GM12878 (cell line): ENCODE measurements at regions not wholly inside any gene's neighbourhood (a gene's known extent, or its start where the extent isn't known, plus 50 kb on each side); places are given as distances from the start of the nearest gene placed in this dataset.

ENCODE experiments used
- ATAC-seq: fragments of 200-7000 bp; cut with Tn5 transposase; 3 replicates; pipeline ENCODE4 v1.9.1; 2020; ENCODE audit warnings: mild to moderate bottlenecking, moderate library complexity
- BruUV-seq: library from RNA; stranded (reverse); fragments of 400-500 nt; replicated peaks from 2 replicates; lab custom pipeline; 2021; lab: Mats Ljungman, UMichigan
- CTCF ChIA-PET: fragments of 300-600 bp; sonication (Branson Sonifier 250); formaldehyde crosslinking; extraction: SDS; loops from one replicate; lab custom pipeline; 2021; ENCODE audit warnings: inconsistent platforms; lab: Yijun Ruan, JAX
- POLR2A ChIA-PET: fragments of 350-600 bp; formaldehyde crosslinking; extraction: SDS; loops from one replicate; lab custom pipeline; 2021; ENCODE audit warnings: inconsistent platforms; lab: Charles Lee
- RAD21 ChIA-PET: fragments of 300-600 bp; sonication (Branson Sonifier 250); formaldehyde crosslinking; loops from one replicate; lab custom pipeline; 2023; ENCODE audit warnings: antibody characterized with exemption; ENCODE audit not compliant: unreplicated experiment; lab: Charles Lee
- SMC1A ChIA-PET: fragments of 300-600 bp; sonication (Branson Sonifier 250); formaldehyde crosslinking; loops from one replicate; lab custom pipeline; 2023; ENCODE audit not compliant: unreplicated experiment, uncharacterized antibody; lab: Charles Lee
- DNase-seq: peaks from one replicate; pipeline ENCODE4 v3.0.0-alpha.2; 2011; ENCODE audit warnings: low read depth, low spot score
- FAIRE-seq: peaks from 3 replicates; lab custom pipeline; 2011; peaks lifted over from hg19 to GRCh38; lab: Jason Lieb, UNC
- H2AFZ ChIP-seq: 2 replicates; pipeline ENCODE4 v1.6.0; 2011; ENCODE audit warnings: low read depth, low read length, control low read depth; ENCODE audit not compliant: control insufficient read depth
- H3K27ac ChIP-seq: 2 replicates; pipeline ENCODE4 v1.5.1; 2011; ENCODE audit warnings: control low read depth; ENCODE audit not compliant: control insufficient read depth, insufficient read depth
- H3K27me3 ChIP-seq, 2 experiments: replicated peaks in 1 of 2; 2 replicates each; pipeline versions ENCODE4 v1.6.0 to v1.6.1; 2011; ENCODE audit warnings: low read length in 1 of 2; ENCODE audit not compliant: control insufficient read depth in 2 of 2, insufficient read depth in 2 of 2
- H3K36me3 ChIP-seq, 2 experiments: 2 replicates each; pipeline ENCODE4 v1.5.1; 2011; ENCODE audit warnings: low read length in 1 of 2; ENCODE audit not compliant: control insufficient read depth in 2 of 2, insufficient read depth in 2 of 2
- H3K4me1 ChIP-seq: 2 replicates; pipeline ENCODE4 v1.6.1; 2011; ENCODE audit warnings: mild to moderate bottlenecking, low read length, moderate library complexity, mixed read lengths; ENCODE audit not compliant: control insufficient read depth, insufficient read depth
- H3K4me2 ChIP-seq: 2 replicates; pipeline ENCODE4 v1.6.0; 2011; ENCODE audit warnings: control low read depth; ENCODE audit not compliant: control insufficient read depth, insufficient read depth
- H3K4me3 ChIP-seq: fragments of 200-600 bp; sonication (generic); 2 replicates; pipeline ENCODE4 v1.5.1; 2016
- H3K79me2 ChIP-seq: 2 replicates; pipeline ENCODE4 v1.6.0; 2011; ENCODE audit warnings: low read length; ENCODE audit not compliant: control insufficient read depth, insufficient read depth
- H3K9ac ChIP-seq: 2 replicates; pipeline ENCODE4 v1.8.0; 2011; ENCODE audit warnings: low read length, control low read depth, mixed read lengths; ENCODE audit not compliant: control insufficient read depth, insufficient read depth
- H3K9me3 ChIP-seq: replicated peaks from 3 replicates; pipeline ENCODE4 v1.5.1; 2011; ENCODE audit warnings: mild to moderate bottlenecking, low read length; ENCODE audit not compliant: control insufficient read depth, insufficient read depth
- H4K20me1 ChIP-seq: 2 replicates; pipeline ENCODE4 v1.6.0; 2011; ENCODE audit not compliant: control insufficient read depth, insufficient read depth
- BHLHE40 ChIP-seq, 2 experiments: fragments of 450-650 bp in 1 of 2; IDR thresholded peaks; 2 replicates each; pipeline ENCODE4 v1.6.1; 2011 to 2017; ENCODE audit warnings: low read depth in 2 of 2, borderline replicate concordance in 1 of 2, improper control_type of control experiment in 1 of 2, low read length in 1 of 2, mild to moderate bottlenecking in 1 of 2
- CEBPB ChIP-seq, 2 experiments: fragments of 150-350 bp in 1 of 2; IDR thresholded peaks; 2 replicates each; pipeline ENCODE4 v1.6.1; 2012 to 2014; ENCODE audit warnings: low read depth in 2 of 2, low read length in 2 of 2, borderline replicate concordance in 1 of 2, inconsistent platforms in 1 of 2
- CHD2 ChIP-seq: IDR thresholded peaks from 2 replicates; pipeline ENCODE4 v1.6.1; 2011; ENCODE audit warnings: low read depth, low read length, improper control_type of control experiment, borderline replicate concordance
- HDGF ChIP-seq: fragments of 450-650 bp; IDR thresholded peaks from 2 replicates; pipeline ENCODE4 v1.6.1; 2016; ENCODE audit warnings: antibody characterized with exemption
- KAT2A ChIP-seq: conservative IDR thresholded peaks from 2 replicates; pipeline ENCODE4 v1.6.1; 2011; ENCODE audit warnings: low read depth, low read length; ENCODE audit not compliant: control insufficient read depth
- KLF5 ChIP-seq: fragments of 450-650 bp; IDR thresholded peaks from 2 replicates; pipeline ENCODE4 v1.6.1; 2014; ENCODE audit warnings: mild to moderate bottlenecking; ENCODE audit not compliant: partially characterized antibody
- MTA3 ChIP-seq: IDR thresholded peaks from 2 replicates; pipeline ENCODE4 v1.6.1; 2012; ENCODE audit warnings: low read length, inconsistent platforms, borderline replicate concordance
- NFXL1 ChIP-seq: fragments of 450-650 bp; IDR thresholded peaks from 2 replicates; pipeline ENCODE4 v1.6.1; 2017; ENCODE audit warnings: antibody characterized with exemption, mild to moderate bottlenecking, borderline replicate concordance
- NR2F1 ChIP-seq: fragments of 450-650 bp; conservative IDR thresholded peaks from 2 replicates; pipeline ENCODE4 v1.6.1; 2017; ENCODE audit warnings: mild to moderate bottlenecking
- RAD21 ChIP-seq: IDR thresholded peaks from 2 replicates; pipeline ENCODE4 v1.6.1; 2011; ENCODE audit warnings: mild to moderate bottlenecking, low read depth, low read length, moderate library complexity; ENCODE audit not compliant: insufficient read depth
- RB1 ChIP-seq: fragments of 450-650 bp; formaldehyde crosslinking; IDR thresholded peaks from 2 replicates; pipeline ENCODE4 v1.6.1; 2017; ENCODE audit warnings: mild to moderate bottlenecking, borderline replicate concordance
- SMC3 ChIP-seq: IDR thresholded peaks from 2 replicates; pipeline ENCODE4 v1.6.1; 2011; ENCODE audit warnings: low read length, improper control_type of control experiment, borderline replicate concordance
- TAF1 ChIP-seq: IDR thresholded peaks from 2 replicates; pipeline ENCODE4 v1.6.1; 2011; ENCODE audit warnings: mild to moderate bottlenecking, low read depth, low read length, borderline replicate concordance
- TBL1XR1 ChIP-seq: IDR thresholded peaks from 2 replicates; pipeline ENCODE4 v1.6.1; 2012; ENCODE audit warnings: low read depth, low read length, improper control_type of control experiment
- TCF12 ChIP-seq: IDR thresholded peaks from 2 replicates; pipeline ENCODE4 v1.6.1; 2011; ENCODE audit warnings: low read depth, mild to moderate bottlenecking, low read length
- ZNF24 ChIP-seq: fragments of 450-650 bp; IDR thresholded peaks from 2 replicates; pipeline ENCODE4 v1.6.1; 2017; ENCODE audit warnings: antibody characterized with exemption, mild to moderate bottlenecking
- ZSCAN29 ChIP-seq: fragments of 450-650 bp; IDR thresholded peaks from 2 replicates; pipeline ENCODE4 v1.6.1; 2017; ENCODE audit warnings: mild to moderate bottlenecking, moderate library complexity
- WGBS: methylation state at CpG from one replicate; pipeline ENCODE4 v1.1.6; 2016; ENCODE audit warnings: low lambda C conversion rate; ENCODE audit not compliant: insufficient replicate concordance, insufficient coverage; ENCODE audit errors: missing lambda C conversion rate; 5-methylcytosine and 5-hydroxymethylcytosine counted together
- in situ Hi-C: fragments of 300-500 bp; cut with MboI; formaldehyde crosslinking; loops from 9 replicates; pipeline ENCODE4 v1.14.3; 2018; ENCODE audit warnings: mixed read lengths
- intact Hi-C: fragments of 100-400 bp; cut with micrococcal nuclease; formaldehyde crosslinking; loops from one replicate; pipeline ENCODE4 v1.14.2; 2022; ENCODE audit not compliant: unreplicated experiment
- TF ChIP-seq, protein P1 (sequence below), 3 experiments: IDR thresholded peaks in 2 of 3; conservative IDR thresholded peaks in 1 of 3; 2 replicates each; pipeline ENCODE4 v1.5.1; 2011; ENCODE audit warnings: low read depth in 3 of 3, low read length in 3 of 3, mild to moderate bottlenecking in 3 of 3, control low read depth in 2 of 3, moderate library complexity in 2 of 3, inconsistent platforms in 1 of 3, mixed read lengths in 1 of 3; ENCODE audit not compliant: control insufficient read depth in 2 of 3, insufficient read depth in 1 of 3; ENCODE audit errors: extremely low read depth in 1 of 3
- TF ChIP-seq, protein P2 (sequence below): fragments of 450-650 bp; IDR thresholded peaks from 2 replicates; pipeline ENCODE4 v1.6.1; 2017; ENCODE audit warnings: mild to moderate bottlenecking

GRCh38 chr5:57338068-57338867 lies 144.3 kb downstream of the ACTBL2 start:
- H3K4me2 ChIP-seq, result no peak overlapping the region
- TF ChIP-seq SMC3, result peak; percentile 27; the same call in 1 of the 2 replicates
- TF ChIP-seq, protein P1, sequence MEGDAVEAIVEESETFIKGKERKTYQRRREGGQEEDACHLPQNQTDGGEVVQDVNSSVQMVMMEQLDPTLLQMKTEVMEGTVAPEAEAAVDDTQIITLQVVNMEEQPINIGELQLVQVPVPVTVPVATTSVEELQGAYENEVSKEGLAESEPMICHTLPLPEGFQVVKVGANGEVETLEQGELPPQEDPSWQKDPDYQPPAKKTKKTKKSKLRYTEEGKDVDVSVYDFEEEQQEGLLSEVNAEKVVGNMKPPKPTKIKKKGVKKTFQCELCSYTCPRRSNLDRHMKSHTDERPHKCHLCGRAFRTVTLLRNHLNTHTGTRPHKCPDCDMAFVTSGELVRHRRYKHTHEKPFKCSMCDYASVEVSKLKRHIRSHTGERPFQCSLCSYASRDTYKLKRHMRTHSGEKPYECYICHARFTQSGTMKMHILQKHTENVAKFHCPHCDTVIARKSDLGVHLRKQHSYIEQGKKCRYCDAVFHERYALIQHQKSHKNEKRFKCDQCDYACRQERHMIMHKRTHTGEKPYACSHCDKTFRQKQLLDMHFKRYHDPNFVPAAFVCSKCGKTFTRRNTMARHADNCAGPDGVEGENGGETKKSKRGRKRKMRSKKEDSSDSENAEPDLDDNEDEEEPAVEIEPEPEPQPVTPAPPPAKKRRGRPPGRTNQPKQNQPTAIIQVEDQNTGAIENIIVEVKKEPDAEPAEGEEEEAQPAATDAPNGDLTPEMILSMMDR (IDR thresholded peaks at IDR 0.05 in 2 of 3, conservative IDR thresholded peaks at IDR 0.05 in 1 of 3; ENCODE audit: control insufficient read depth in 2 of 3, extremely low read depth in 1 of 3, insufficient read depth in 1 of 3, low read depth in 3 of 3, low read length in 3 of 3), result peak; percentile 46 to 57 (median 50)
- no peak for TF ChIP-seq CEBPB (IDR thresholded peaks at IDR 0.05; ENCODE audit: borderline replicate concordance in 1 of 2, low read depth in 2 of 2, low read length in 2 of 2)
- no peak for TF ChIP-seq ZSCAN29
- 0 out of 2 replicates have a peak, but pooled peaks have one; percentile 4 for TF ChIP-seq RAD21
- TF ChIP-seq TAF1, result no peak
- no peak for TF ChIP-seq MTA3
- no peak for TF ChIP-seq HDGF
- TF ChIP-seq NR2F1, result 0 out of 2 replicates have a peak, but pooled peaks have one; percentile 40
- TF ChIP-seq BHLHE40 (IDR thresholded peaks at IDR 0.05; ENCODE audit: borderline replicate concordance in 1 of 2, low read depth in 2 of 2, low read length in 1 of 2), result no peak
- TF ChIP-seq KAT2A, result no peak
- TF ChIP-seq TBL1XR1, result no peak
- no peak for TF ChIP-seq TCF12
- TF ChIP-seq RB1, result no peak
- no peak for TF ChIP-seq ZNF24
- no peak for TF ChIP-seq CHD2
- TF ChIP-seq, protein P2, sequence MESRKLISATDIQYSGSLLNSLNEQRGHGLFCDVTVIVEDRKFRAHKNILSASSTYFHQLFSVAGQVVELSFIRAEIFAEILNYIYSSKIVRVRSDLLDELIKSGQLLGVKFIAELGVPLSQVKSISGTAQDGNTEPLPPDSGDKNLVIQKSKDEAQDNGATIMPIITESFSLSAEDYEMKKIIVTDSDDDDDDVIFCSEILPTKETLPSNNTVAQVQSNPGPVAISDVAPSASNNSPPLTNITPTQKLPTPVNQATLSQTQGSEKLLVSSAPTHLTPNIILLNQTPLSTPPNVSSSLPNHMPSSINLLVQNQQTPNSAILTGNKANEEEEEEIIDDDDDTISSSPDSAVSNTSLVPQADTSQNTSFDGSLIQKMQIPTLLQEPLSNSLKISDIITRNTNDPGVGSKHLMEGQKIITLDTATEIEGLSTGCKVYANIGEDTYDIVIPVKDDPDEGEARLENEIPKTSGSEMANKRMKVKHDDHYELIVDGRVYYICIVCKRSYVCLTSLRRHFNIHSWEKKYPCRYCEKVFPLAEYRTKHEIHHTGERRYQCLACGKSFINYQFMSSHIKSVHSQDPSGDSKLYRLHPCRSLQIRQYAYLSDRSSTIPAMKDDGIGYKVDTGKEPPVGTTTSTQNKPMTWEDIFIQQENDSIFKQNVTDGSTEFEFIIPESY, result no peak
- no peak for TF ChIP-seq KLF5
- TF ChIP-seq NFXL1, result no peak

More at GRCh38 chr5:57338068-57338867, 144.3 kb downstream of the ACTBL2 start:
- Histone ChIP-seq H3K79me2 (no peaks in the 10 kb centered on the region), H3K27me3 (no peaks in the 10 kb centered on the region), H2AFZ (no peak overlapping the region), H3K9me3 (no peaks in the 10 kb centered on the region), H3K27ac (no peak overlapping the region), H4K20me1 (no peaks in the 10 kb centered on the region), H3K9ac (no peak overlapping the region), H3K4me1 (no peaks in the 10 kb centered on the region), H3K36me3 (no peaks in the 10 kb centered on the region), H3K4me3 (no peak overlapping the region)
- POLR2A ChIA-PET, result interaction anchor here (0.9 kb wide), 1 partner anchor 52 kb away, joined by 3 read pairs; no protein-coding TSS in a partner anchor
- SMC1A ChIA-PET, result interaction anchor here (0.6 to 2.3 kb wide), 17 partner anchors 10 to 1124 kb away, joined by 3 to 10 read pairs (median 3); no protein-coding TSS in a partner anchor
- WGBS, result 33% methylated on average over 4 of the region's 4 CpGs
- CTCF ChIA-PET, result interaction anchor here (0.6 to 2.8 kb wide), 21 partner anchors 8 to 1123 kb away, joined by 3 to 13 read pairs (median 5); no protein-coding TSS in a partner anchor
- DNase-seq (no peak), ATAC-seq (peak; percentile 85), FAIRE-seq (peak; percentile 13)
- in situ Hi-C loops (no loop called here), intact Hi-C loops (no loop called here)
- RAD21 ChIA-PET, result interaction anchor here (0.6 to 2.4 kb wide), 6 partner anchors 21 to 1122 kb away, joined by 3 to 11 read pairs (median 5); no protein-coding TSS in a partner anchor
- no TSS peak for BruUV-seq
